Activated naive CD4-positive, alpha-beta T cell treated with anti-CD3 and anti-CD28 coated beads, Interleukin-2, amount 50 U/mL, for 16 hours (primary cell): ENCODE measurements at regions not wholly inside any gene's neighbourhood (a gene's known extent, or its start where the extent isn't known, plus 50 kb on each side); places are given as distances from the start of the nearest gene placed in this dataset.

Experiments
- DNase-seq: peaks from one replicate; pipeline ENCODE4 v3.0.0-alpha.2; 2020

- DNase-seq, result peak; percentile 6
Measured at GRCh38 chr14:105862581-105863239, 336.3 kb downstream of the TMEM121 start.

GRCh38 chr14:105863296-105864108 is 337.1 kb downstream of the TMEM121 start:
- peak; percentile 9 for DNase-seq

- no peak for DNase-seq
Measured at GRCh38 chr14:105864116-105864515, 337.7 kb downstream of the TMEM121 start.

- DNase-seq, result peak; percentile 6
Measured at GRCh38 chr14:105864651-105865265, 338.4 kb downstream of the TMEM121 start.

GRCh38 chr14:105865266-105865903 is 339.0 kb downstream of the TMEM121 start:
- peak; percentile 5 for DNase-seq

- DNase-seq, result peak; percentile 8
Measured at GRCh38 chr14:105865904-105866840, 339.8 kb downstream of the TMEM121 start.

GRCh38 chr14:105866841-105867321 is 340.5 kb downstream of the TMEM121 start:
- DNase-seq, result peak; percentile 3

- peak; percentile 5 for DNase-seq
Measured at GRCh38 chr14:105867961-105868599, 341.7 kb downstream of the TMEM121 start.

- DNase-seq, result no peak
Measured at GRCh38 chr14:105871590-105871989, 345.2 kb downstream of the TMEM121 start.

GRCh38 chr14:105873870-105874512 is 347.6 kb downstream of the TMEM121 start:
- no peak for DNase-seq

- DNase-seq, result no peak
Measured at GRCh38 chr14:105876158-105876557, 349.8 kb downstream of the TMEM121 start.

GRCh38 chr14:105876829-105877228 is 350.4 kb downstream of the TMEM121 start:
- peak; percentile 1 for DNase-seq

- DNase-seq, result no peak
Measured at GRCh38 chr14:105877645-105878044, 351.3 kb downstream of the TMEM121 start.

GRCh38 chr14:105878125-105878524 is 351.7 kb downstream of the TMEM121 start:
- DNase-seq, result peak; percentile 1

GRCh38 chr14:105878554-105878953 is 352.2 kb downstream of the TMEM121 start:
- no peak for DNase-seq

GRCh38 chr14:105879503-105879866 is 353.1 kb downstream of the TMEM121 start:
- no peak for DNase-seq

GRCh38 chr14:105879867-105880561 is 353.6 kb downstream of the TMEM121 start:
- DNase-seq, result peak; percentile 5

GRCh38 chr14:105880616-105881015 is 354.2 kb downstream of the TMEM121 start:
- DNase-seq, result peak; percentile 5

GRCh38 chr14:105881021-105881930 is 354.9 kb downstream of the TMEM121 start:
- DNase-seq, result peak; percentile 5
